Esophagus muscularis mucosa (tissue), 3 donors: ENCODE measurements at regions not wholly inside any gene's neighbourhood (a gene's known extent, or its start where the extent isn't known, plus 50 kb on each side); places are given as distances from the start of the nearest gene placed in this dataset.

Source experiments
- POLR2AphosphoS5 ChIP-seq, 2 donors: sonication (generic); formaldehyde crosslinking; IDR thresholded peaks; one replicate each; pipeline ENCODE4 v1.6.1; 2017; ENCODE audit warnings: antibody characterized with exemption in 2 of 2
- TF ChIP-seq, protein P1 (sequence below), 3 experiments: fragments of 200-600 bp in 2 of 3; fragments of 450-650 bp in 1 of 3; sonication (generic) in 2 of 3; IDR thresholded peaks; one replicate each; pipeline ENCODE4 v1.5.1; 2017 to 2019; ENCODE audit warnings: antibody characterized with exemption in 3 of 3, mild to moderate bottlenecking in 2 of 3, moderate library complexity in 1 of 3

DNA sequence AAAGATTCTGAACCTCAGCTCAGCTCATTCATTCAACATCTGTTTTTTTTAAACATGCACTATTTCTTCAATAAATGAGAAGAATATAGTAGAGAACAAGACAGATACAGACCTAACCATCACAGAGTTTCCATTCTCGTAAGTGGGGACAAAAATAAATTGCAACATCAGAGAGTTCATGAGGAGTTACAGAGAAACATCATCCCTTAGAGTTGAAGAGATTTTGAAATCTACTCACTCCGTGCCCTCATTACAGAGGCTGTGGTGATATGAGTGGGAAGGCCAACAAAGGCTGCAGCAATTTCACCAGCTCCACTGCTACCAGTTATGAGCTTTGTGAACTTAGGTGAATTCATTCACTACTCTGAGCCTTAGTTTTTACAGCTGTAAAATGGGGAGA lies 399.3 kb downstream of the BCL11A start:
- TF ChIP-seq, protein P1, sequence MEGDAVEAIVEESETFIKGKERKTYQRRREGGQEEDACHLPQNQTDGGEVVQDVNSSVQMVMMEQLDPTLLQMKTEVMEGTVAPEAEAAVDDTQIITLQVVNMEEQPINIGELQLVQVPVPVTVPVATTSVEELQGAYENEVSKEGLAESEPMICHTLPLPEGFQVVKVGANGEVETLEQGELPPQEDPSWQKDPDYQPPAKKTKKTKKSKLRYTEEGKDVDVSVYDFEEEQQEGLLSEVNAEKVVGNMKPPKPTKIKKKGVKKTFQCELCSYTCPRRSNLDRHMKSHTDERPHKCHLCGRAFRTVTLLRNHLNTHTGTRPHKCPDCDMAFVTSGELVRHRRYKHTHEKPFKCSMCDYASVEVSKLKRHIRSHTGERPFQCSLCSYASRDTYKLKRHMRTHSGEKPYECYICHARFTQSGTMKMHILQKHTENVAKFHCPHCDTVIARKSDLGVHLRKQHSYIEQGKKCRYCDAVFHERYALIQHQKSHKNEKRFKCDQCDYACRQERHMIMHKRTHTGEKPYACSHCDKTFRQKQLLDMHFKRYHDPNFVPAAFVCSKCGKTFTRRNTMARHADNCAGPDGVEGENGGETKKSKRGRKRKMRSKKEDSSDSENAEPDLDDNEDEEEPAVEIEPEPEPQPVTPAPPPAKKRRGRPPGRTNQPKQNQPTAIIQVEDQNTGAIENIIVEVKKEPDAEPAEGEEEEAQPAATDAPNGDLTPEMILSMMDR (IDR thresholded peaks at IDR 0.05) = no peak
- no peak for TF ChIP-seq POLR2AphosphoS5 (IDR thresholded peaks at IDR 0.05)
